ENCODE measurements at regions not wholly inside any gene's neighbourhood (a gene's known extent, or its start where the extent isn't known, plus 50 kb on each side); places are given as distances from the start of the nearest gene placed in this dataset.

- H3K9me3 ChIP-seq = no peaks in the 10 kb centered on the region
- no peaks in the 10 kb centered on the region for H3K4me1 ChIP-seq
- no peak for TF ChIP-seq POLR2A (IDR thresholded peaks at IDR 0.05)
- TF ChIP-seq CTCF (IDR thresholded peaks at IDR 0.05) = no peak
- H3K36me3 ChIP-seq = no peaks in the 10 kb centered on the region
- no peaks in the 10 kb centered on the region for H3K27me3 ChIP-seq
- no peak for DNase-seq
- H3K4me3 ChIP-seq = no peak overlapping the region
- H3K27ac ChIP-seq = no peak overlapping the region
- intact Hi-C loops (cut with DNase I; ENCODE audit: low total_unique reads) = no loop called here
Measured at GRCh38 chr1:198927129-198927528, 288.3 kb downstream of the PTPRC start.

GRCh38 chr1:198929111-198929604, 290.3 kb downstream of the PTPRC start:
- H3K4me1 ChIP-seq = no peaks in the 10 kb centered on the region
- H3K27ac ChIP-seq = no peak overlapping the region
- TF ChIP-seq CTCF (IDR thresholded peaks at IDR 0.05) (no peak), POLR2A (IDR thresholded peaks at IDR 0.05) (no peak)
- intact Hi-C loops (cut with DNase I; ENCODE audit: low total_unique reads) = no loop called here
- H3K4me3 ChIP-seq = no peak overlapping the region
- H3K9me3 ChIP-seq = no peaks in the 10 kb centered on the region
- no peaks in the 10 kb centered on the region for H3K36me3 ChIP-seq
- no peaks in the 10 kb centered on the region for H3K27me3 ChIP-seq
- no peak for DNase-seq

GRCh38 chr1:198929961-198930599, 291.2 kb downstream of the PTPRC start:
- H3K27me3 ChIP-seq = no peaks in the 10 kb centered on the region
- H3K4me3 ChIP-seq = no peak overlapping the region
- no peaks in the 10 kb centered on the region for H3K4me1 ChIP-seq
- H3K9me3 ChIP-seq = no peaks in the 10 kb centered on the region
- H3K27ac ChIP-seq = no peak overlapping the region
- TF ChIP-seq CTCF (IDR thresholded peaks at IDR 0.05) (no peak), POLR2A (IDR thresholded peaks at IDR 0.05) (no peak)
- no peaks in the 10 kb centered on the region for H3K36me3 ChIP-seq
- no peak for DNase-seq
- intact Hi-C loops (cut with DNase I; ENCODE audit: low total_unique reads) = no loop called here

GRCh38 chr1:198932351-198932991, 293.6 kb downstream of the PTPRC start:
- Histone ChIP-seq H3K4me1 (no peaks in the 10 kb centered on the region), H3K4me3 (no peak overlapping the region), H3K9me3 (no peaks in the 10 kb centered on the region), H3K36me3 (no peaks in the 10 kb centered on the region), H3K27ac (peak overlapping the region in 1 of 2 donors; percentile 16), H3K27me3 (no peaks in the 10 kb centered on the region)
- intact Hi-C loops (cut with DNase I; ENCODE audit: low total_unique reads) = no loop called here
- TF ChIP-seq CTCF (IDR thresholded peaks at IDR 0.05) (no peak), POLR2A (IDR thresholded peaks at IDR 0.05) (no peak)
- no peak for DNase-seq

- DNase-seq = no peak
- TF ChIP-seq POLR2A (IDR thresholded peaks at IDR 0.05) = no peak
- no peak for TF ChIP-seq CTCF (IDR thresholded peaks at IDR 0.05)
- no peaks in the 10 kb centered on the region for H3K27me3 ChIP-seq
- no peaks in the 10 kb centered on the region for H3K4me1 ChIP-seq
- intact Hi-C loops (cut with DNase I; ENCODE audit: low total_unique reads) = no loop called here
- no peaks in the 10 kb centered on the region for H3K36me3 ChIP-seq
- no peaks in the 10 kb centered on the region for H3K9me3 ChIP-seq
- peak overlapping the region in 1 of 2 donors; percentile 62 for H3K27ac ChIP-seq
- no peak overlapping the region for H3K4me3 ChIP-seq
Measured at GRCh38 chr1:198933515-198934222, 294.8 kb downstream of the PTPRC start.
